Prostate gland (tissue), 2 donors: ENCODE measurements at regions not wholly inside any gene's neighbourhood (a gene's known extent, or its start where the extent isn't known, plus 50 kb on each side); places are given as distances from the start of the nearest gene placed in this dataset.
"Not testable (repeated sequence)": the region's sequence is repeated elsewhere in the genome, so short reads cannot be mapped to it uniquely, and the experiment has no call there.

ENCODE experiments used
- DNase-seq: peaks from one replicate; pipeline ENCODE4 v3.0.0-alpha.2; 2019; ENCODE audit warnings: low spot score
- H3K27ac ChIP-seq, 2 donors: fragments of 200-600 bp; sonication (generic); 2 replicates each; pipeline ENCODE4 v1.5.1; 2017 to 2019
- H3K27me3 ChIP-seq: fragments of 200-600 bp; sonication (generic); replicated peaks from 2 replicates; pipeline ENCODE4 v1.5.1; 2019; ENCODE audit not compliant: insufficient read depth
- H3K36me3 ChIP-seq, 2 donors: fragments of 200-600 bp; sonication (generic); 1 replicate in 1 of 2; 2 replicates in 1 of 2; pipeline versions ENCODE4 v1.5.1 to v1.8.1; 2017 to 2019
- H3K4me1 ChIP-seq: fragments of 200-600 bp; sonication (generic); replicated peaks from 2 replicates; pipeline ENCODE4 v1.5.1; 2019
- H3K4me3 ChIP-seq, 2 donors: fragments of 200-600 bp; sonication (generic); 2 replicates each; pipeline ENCODE4 v1.5.1; 2017 to 2019
- H3K9me3 ChIP-seq: fragments of 200-600 bp; sonication (generic); 2 replicates; pipeline ENCODE4 v1.5.1; 2017
- POLR2A ChIP-seq: fragments of 450-650 bp; IDR thresholded peaks from one replicate; pipeline ENCODE4 v1.6.1; 2016; ENCODE audit warnings: antibody characterized with exemption, mild to moderate bottlenecking
- POLR2AphosphoS5 ChIP-seq: sonication (generic); formaldehyde crosslinking; IDR thresholded peaks from one replicate; pipeline ENCODE4 v1.6.1; 2017; ENCODE audit warnings: antibody characterized with exemption
- WGBS: methylation state at CpG from one replicate; pipeline ENCODE4 v1.1.5; 2018; 5-methylcytosine and 5-hydroxymethylcytosine counted together
- intact Hi-C: fragments of 100-400 bp; cut with DNase I; formaldehyde crosslinking; loops from one replicate; pipeline ENCODE4 v1.14.2; 2022
- TF ChIP-seq, protein P1 (sequence below), 4 experiments: fragments of 200-600 bp in 2 of 4; fragments of 450-650 bp in 2 of 4; sonication (generic) in 2 of 4; IDR thresholded peaks; 1 replicate in 3 of 4; 2 replicates in 1 of 4; pipeline ENCODE4 v1.5.1; 2016 to 2019; ENCODE audit warnings: antibody characterized with exemption in 4 of 4, mild to moderate bottlenecking in 2 of 4, moderate library complexity in 2 of 4

GRCh38 chr5:174937201-174938123, 213.1 kb downstream of the MSX2 start:
- Histone ChIP-seq H3K27ac (no peak overlapping the region), H3K36me3 (no peaks in the 10 kb centered on the region), H3K9me3 (no peaks in the 10 kb centered on the region), H3K27me3 (no peaks in the 10 kb centered on the region), H3K4me1 (no peaks in the 10 kb centered on the region), H3K4me3 (no peak overlapping the region)
- WGBS: 75% methylated on average over 6 of the region's 6 CpGs
- no peak for TF ChIP-seq POLR2A
- TF ChIP-seq, protein P1, sequence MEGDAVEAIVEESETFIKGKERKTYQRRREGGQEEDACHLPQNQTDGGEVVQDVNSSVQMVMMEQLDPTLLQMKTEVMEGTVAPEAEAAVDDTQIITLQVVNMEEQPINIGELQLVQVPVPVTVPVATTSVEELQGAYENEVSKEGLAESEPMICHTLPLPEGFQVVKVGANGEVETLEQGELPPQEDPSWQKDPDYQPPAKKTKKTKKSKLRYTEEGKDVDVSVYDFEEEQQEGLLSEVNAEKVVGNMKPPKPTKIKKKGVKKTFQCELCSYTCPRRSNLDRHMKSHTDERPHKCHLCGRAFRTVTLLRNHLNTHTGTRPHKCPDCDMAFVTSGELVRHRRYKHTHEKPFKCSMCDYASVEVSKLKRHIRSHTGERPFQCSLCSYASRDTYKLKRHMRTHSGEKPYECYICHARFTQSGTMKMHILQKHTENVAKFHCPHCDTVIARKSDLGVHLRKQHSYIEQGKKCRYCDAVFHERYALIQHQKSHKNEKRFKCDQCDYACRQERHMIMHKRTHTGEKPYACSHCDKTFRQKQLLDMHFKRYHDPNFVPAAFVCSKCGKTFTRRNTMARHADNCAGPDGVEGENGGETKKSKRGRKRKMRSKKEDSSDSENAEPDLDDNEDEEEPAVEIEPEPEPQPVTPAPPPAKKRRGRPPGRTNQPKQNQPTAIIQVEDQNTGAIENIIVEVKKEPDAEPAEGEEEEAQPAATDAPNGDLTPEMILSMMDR (IDR thresholded peaks at IDR 0.05): no peak
- no peak for TF ChIP-seq POLR2AphosphoS5
- intact Hi-C loops: loop anchor here (2.0 kb wide), 1 partner anchor 519 kb away; no protein-coding TSS in a partner anchor
- no peak for DNase-seq

GRCh38 chr5:174935854-174936474, 211.6 kb downstream of the MSX2 start:
- Histone ChIP-seq H3K27ac (no peak overlapping the region), H3K27me3 (no peaks in the 10 kb centered on the region), H3K4me3 (no peak overlapping the region), H3K9me3 (no peaks in the 10 kb centered on the region), H3K36me3 (no peaks in the 10 kb centered on the region), H3K4me1 (no peaks in the 10 kb centered on the region)
- 28% methylated on average over 9 of the region's 9 CpGs for WGBS
- peak; percentile 30 for DNase-seq
- TF ChIP-seq POLR2AphosphoS5: no peak
- TF ChIP-seq POLR2A: no peak
- TF ChIP-seq, protein P1 (IDR thresholded peaks at IDR 0.05): peak; percentile 61 to 78 (median 71)
- intact Hi-C loops: loop anchor here (2.0 kb wide), 1 partner anchor 517 kb away; no protein-coding TSS in a partner anchor

DNA sequence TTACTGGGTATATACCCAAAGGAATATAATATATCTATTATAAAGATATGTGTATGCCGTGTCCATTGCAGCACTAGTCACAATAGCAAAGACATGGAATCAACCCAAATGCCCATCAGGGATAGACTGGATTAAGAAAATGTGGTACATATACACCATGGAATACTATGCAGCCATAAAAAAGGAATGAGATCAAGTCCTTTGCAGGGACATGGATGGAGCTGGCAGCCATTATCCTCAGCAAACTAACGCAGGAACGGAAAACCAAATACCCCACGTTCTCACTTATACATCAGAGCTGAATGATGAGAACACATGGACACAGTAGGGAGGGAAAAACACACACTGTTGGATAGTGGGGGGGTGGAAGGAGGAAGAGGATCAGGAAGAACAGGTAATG, 206.7 kb downstream of the MSX2 start:
- H3K27ac ChIP-seq, H3K4me1 ChIP-seq, H3K4me3 ChIP-seq, H3K27me3 ChIP-seq, intact Hi-C loops, DNase-seq, H3K36me3 ChIP-seq, H3K9me3 ChIP-seq: not testable (repeated sequence)
- 97% methylated on average over 4 of the region's 4 CpGs for WGBS

GRCh38 chr5:174925586-174925985, 201.2 kb downstream of the MSX2 start:
- no peaks in the 10 kb centered on the region for H3K36me3 ChIP-seq
- DNase-seq: no peak
- intact Hi-C loops: no loop called here
- H3K4me1 ChIP-seq: no peaks in the 10 kb centered on the region
- 97% methylated on average over 1 of the region's 1 CpG for WGBS
- no peak overlapping the region for H3K27ac ChIP-seq
- TF ChIP-seq, protein P1 (IDR thresholded peaks at IDR 0.05): no peak
- TF ChIP-seq POLR2A: no peak
- TF ChIP-seq POLR2AphosphoS5: no peak
- H3K27me3 ChIP-seq: no peaks in the 10 kb centered on the region
- no peak overlapping the region for H3K4me3 ChIP-seq
- no peaks in the 10 kb centered on the region for H3K9me3 ChIP-seq

DNA sequence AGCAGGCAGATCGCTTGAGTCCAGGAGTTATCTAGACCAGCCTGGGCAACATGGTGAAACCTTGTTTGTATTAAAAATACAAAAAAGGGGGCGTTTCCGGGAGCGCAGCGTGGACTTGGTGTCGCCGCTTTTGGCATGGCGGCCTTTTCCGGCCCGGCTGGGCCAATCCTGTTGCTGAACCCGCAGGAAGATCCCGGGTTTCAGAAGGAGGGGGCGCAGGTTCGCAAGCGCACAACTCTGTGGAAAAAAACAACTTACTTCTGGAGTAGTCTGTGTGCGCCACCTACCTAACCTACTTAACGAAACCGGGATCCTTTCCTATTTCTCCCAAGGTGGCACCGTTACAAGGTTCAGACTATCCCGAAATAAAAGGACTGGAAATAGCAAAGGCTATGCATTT, 198.6 kb downstream of the MSX2 start:
- no peak for TF ChIP-seq POLR2A
- TF ChIP-seq POLR2AphosphoS5: no peak
- H3K36me3 ChIP-seq: no peaks in the 10 kb centered on the region
- no peak overlapping the region for H3K27ac ChIP-seq
- no peak overlapping the region for H3K4me3 ChIP-seq
- WGBS: 94% methylated on average over 20 of the region's 20 CpGs
- intact Hi-C loops: no loop called here
- H3K4me1 ChIP-seq: no peaks in the 10 kb centered on the region
- DNase-seq: no peak
- H3K27me3 ChIP-seq: no peaks in the 10 kb centered on the region
- no peaks in the 10 kb centered on the region for H3K9me3 ChIP-seq
